ENCODE measurements at regions not wholly inside any gene's neighbourhood (a gene's known extent, or its start where the extent isn't known, plus 50 kb on each side); places are given as distances from the start of the nearest gene placed in this dataset.
A peak's percentile ranks its signal among the peaks of the same experiment; 100 is the strongest.

DNA sequence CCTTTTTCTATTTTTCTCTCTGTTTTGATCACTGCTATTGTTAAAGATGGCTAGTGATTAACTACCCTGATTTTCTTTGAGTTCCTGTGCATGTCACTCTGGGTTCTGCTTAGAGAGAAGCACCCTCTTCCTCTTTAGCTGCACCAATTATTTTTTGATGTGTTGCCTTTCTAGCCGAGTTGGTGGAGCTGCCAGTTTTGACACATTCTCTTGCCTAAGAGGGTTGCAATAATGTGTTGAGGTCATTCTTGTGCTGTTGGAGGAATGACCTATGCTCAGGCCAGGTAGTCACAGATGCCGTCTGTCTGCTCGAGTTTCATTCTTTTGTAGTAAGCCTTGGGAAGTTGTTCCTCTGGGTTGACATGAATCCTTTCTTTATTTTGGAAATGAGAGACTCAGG is 84.6 kb upstream of the DPH6 start:
- in situ Hi-C loops (cut with MboI; ENCODE audit: low sequenced_read_pairs) = no loop called here
- DNase-seq (ENCODE audit: low spot score in 2 of 2) = no peak

DNA sequence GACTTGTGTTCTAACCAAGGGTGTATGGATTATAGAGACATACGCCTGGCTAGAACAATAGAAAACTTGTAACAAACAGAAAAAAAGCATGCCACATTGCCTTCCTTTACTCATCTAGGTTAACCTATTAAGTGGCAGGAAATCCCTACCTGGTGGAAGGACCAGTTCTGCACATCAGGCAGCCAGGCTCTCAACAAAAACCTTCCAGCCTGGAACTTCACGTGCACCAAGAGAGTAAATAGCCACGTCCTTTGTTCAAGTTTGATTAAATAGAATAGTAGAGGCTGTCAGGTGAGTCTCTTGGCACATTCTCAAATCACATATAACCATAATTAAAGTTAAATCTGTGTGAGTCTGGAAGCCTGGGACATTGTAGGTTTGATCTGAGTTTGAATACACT is 85.0 kb upstream of the DPH6 start:
- Histone ChIP-seq H3K4me1 (no peaks in the 10 kb centered on the region), H3K36me3 (replicated peaks) (no peaks in the 10 kb centered on the region), H3K27me3 (ENCODE audit: low read depth) (no peaks in the 10 kb centered on the region), H3K4me3 (no peak overlapping the region), H3K9me3 (no peaks in the 10 kb centered on the region)
- in situ Hi-C loops (cut with MboI; ENCODE audit: low sequenced_read_pairs) = no loop called here
- DNase-seq (ENCODE audit: low spot score in 2 of 2) = no peak

More for the DNA sequence above, 84.6 kb upstream of the DPH6 start:
- Histone ChIP-seq H3K27me3 (ENCODE audit: low read depth) (no peaks in the 10 kb centered on the region), H3K4me1 (no peaks in the 10 kb centered on the region), H3K36me3 (replicated peaks) (no peaks in the 10 kb centered on the region), H3K4me3 (no peak overlapping the region), H3K9me3 (no peaks in the 10 kb centered on the region)

DNA sequence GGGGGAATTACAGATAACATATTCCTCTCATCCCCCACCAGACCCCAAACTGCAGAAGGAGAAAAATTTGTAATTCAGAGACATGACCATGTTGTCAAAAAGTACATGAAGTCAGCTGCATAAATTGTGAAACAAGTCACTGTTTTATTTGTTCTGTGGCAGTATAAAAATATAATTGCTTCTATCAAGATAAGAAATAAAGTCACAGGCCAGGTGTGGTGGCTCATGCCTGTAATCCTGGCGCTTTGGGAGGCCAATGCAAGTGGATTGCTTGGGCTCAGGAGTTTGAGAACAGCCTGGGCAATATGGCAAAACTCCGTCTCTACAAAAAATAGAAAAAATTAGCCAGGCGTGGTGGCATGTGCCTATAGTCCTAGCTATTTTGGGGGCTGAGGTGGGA is 87.7 kb upstream of the DPH6 start:
- no peak overlapping the region for H3K4me3 ChIP-seq
- H3K36me3 ChIP-seq (replicated peaks) = no peaks in the 10 kb centered on the region
- no peaks in the 10 kb centered on the region for H3K27me3 ChIP-seq (ENCODE audit: low read depth)
- no peaks in the 10 kb centered on the region for H3K9me3 ChIP-seq
- DNase-seq (ENCODE audit: low spot score in 2 of 2) = no peak
- no peaks in the 10 kb centered on the region for H3K4me1 ChIP-seq
- in situ Hi-C loops (cut with MboI; ENCODE audit: low sequenced_read_pairs) = no loop called here

DNA sequence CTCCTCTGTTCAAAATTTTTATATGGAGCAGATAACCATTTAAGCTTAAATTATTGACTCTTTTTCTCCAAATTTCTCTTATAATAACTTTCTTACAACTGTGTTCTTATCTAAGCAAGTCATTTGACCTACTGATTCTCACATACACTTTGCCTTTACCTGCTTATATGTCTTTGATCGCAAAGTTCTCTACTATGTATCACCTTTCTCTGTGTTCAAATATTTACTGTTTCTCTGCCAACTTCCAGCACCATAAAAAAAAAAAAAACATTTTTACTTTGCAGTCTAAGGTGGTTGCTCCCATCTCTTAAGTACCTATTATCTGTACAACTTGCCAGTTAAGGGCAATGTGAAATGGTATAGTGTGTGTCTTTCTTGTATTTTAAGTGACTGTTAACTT is 100.8 kb upstream of the DPH6 start:
- DNase-seq (ENCODE audit: low spot score in 2 of 2) = no peak

DNA sequence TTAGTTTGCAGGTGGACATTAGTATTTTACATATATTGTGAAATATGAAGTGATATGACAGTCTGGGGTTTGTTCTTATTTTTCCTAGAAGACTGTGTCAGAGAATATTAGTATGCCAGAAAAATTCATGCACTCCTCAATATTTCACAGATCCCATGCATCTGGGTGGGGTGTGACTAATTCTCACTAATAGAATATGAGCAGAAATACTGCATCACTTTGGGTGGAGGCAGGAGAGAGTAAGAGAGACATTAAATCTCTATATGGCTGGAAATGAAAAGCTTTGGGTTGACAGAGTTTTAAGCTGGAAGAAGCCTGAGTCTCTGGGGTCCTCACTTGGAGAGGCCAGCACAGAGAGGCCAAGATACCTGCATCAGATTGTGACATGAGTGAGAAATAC is 101.3 kb upstream of the DPH6 start:
- Histone ChIP-seq H3K36me3 (replicated peaks) (no peaks in the 10 kb centered on the region), H3K9me3 (no peaks in the 10 kb centered on the region), H3K4me1 (no peaks in the 10 kb centered on the region), H3K27me3 (ENCODE audit: low read depth) (no peaks in the 10 kb centered on the region), H3K4me3 (no peak overlapping the region)
- DNase-seq (ENCODE audit: low spot score in 2 of 2) = no peak
- in situ Hi-C loops (cut with MboI; ENCODE audit: low sequenced_read_pairs) = no loop called here

More for the DNA sequence above, 100.8 kb upstream of the DPH6 start:
- H3K4me3 ChIP-seq = no peak overlapping the region
- no peaks in the 10 kb centered on the region for H3K4me1 ChIP-seq
- in situ Hi-C loops (cut with MboI; ENCODE audit: low sequenced_read_pairs) = no loop called here
- no peaks in the 10 kb centered on the region for H3K27me3 ChIP-seq (ENCODE audit: low read depth)
- H3K9me3 ChIP-seq = no peaks in the 10 kb centered on the region
- H3K36me3 ChIP-seq (replicated peaks) = no peaks in the 10 kb centered on the region

DNA sequence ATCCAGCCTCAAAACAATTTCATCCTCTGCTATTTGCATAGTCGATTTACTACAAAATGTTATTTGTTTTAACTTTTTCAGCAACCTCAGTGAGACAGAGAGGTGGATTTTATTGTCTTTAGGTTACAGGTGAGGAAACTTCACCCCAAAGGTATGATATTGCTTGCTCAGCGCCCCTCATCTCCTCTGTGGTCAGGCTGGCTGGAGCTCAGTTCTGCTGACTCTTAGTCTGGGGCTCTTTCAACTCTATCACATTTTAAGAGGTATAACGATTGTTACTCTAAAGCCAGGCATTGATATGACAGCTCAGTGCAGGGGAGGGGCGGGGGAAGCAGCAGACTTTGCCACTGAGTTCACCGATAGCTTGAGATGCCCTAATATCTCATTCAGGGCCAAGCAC is 103.0 kb upstream of the DPH6 start:
- Histone ChIP-seq H3K4me1 (no peaks in the 10 kb centered on the region), H3K4me3 (no peak overlapping the region), H3K9me3 (no peaks in the 10 kb centered on the region), H3K36me3 (replicated peaks) (no peaks in the 10 kb centered on the region), H3K27me3 (ENCODE audit: low read depth) (no peaks in the 10 kb centered on the region)
- in situ Hi-C loops (cut with MboI; ENCODE audit: low sequenced_read_pairs) = no loop called here
- DNase-seq (ENCODE audit: low spot score in 2 of 2) = no peak

DNA sequence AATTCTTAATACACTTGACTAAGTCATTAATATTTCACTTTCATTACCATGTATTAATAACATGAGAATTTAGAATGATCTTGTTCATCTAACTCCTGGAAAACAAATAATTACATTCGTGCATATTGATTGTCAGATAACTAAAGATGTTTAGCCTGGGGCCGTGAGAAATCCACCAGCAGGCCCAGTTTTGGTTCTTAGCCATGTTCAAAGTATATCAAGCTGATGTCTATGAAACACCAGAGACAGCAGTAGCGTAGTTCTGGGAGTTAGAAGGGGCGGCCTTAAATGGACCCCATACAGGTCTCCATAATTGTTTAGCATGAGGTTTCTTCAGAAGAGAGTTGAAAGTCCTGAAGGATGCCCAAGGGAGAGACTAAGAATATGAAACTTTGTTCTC is 103.6 kb upstream of the DPH6 start:
- DNase-seq (ENCODE audit: low spot score in 2 of 2) = no peak
- H3K4me3 ChIP-seq = no peak overlapping the region
- H3K4me1 ChIP-seq = no peaks in the 10 kb centered on the region
- no peaks in the 10 kb centered on the region for H3K27me3 ChIP-seq (ENCODE audit: low read depth)
- no peaks in the 10 kb centered on the region for H3K36me3 ChIP-seq (replicated peaks)
- H3K9me3 ChIP-seq = no peaks in the 10 kb centered on the region
- in situ Hi-C loops (cut with MboI; ENCODE audit: low sequenced_read_pairs) = no loop called here

DNA sequence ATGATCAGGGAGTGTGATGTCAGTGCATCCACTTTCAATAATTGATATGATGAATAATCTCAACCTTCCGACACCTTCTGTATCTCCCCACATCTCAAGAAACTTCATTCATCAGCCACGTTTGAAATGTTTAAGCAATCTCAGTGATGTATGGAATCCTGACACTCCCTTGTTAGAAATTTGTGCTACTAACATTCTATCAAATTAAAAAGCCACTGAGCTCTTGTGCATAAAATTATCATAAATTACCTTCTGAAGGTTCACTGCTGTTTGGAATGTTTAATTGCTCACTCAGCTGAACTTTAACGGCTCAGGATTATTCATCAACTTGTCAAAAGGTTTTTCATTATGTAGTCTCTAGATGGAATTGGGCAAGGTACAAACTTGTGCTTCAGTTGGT is 108.4 kb upstream of the DPH6 start:
- Histone ChIP-seq H3K36me3 (replicated peaks) (no peaks in the 10 kb centered on the region), H3K4me3 (no peak overlapping the region), H3K27me3 (ENCODE audit: low read depth) (no peaks in the 10 kb centered on the region), H3K9me3 (no peaks in the 10 kb centered on the region), H3K4me1 (no peaks in the 10 kb centered on the region)
- in situ Hi-C loops (cut with MboI; ENCODE audit: low sequenced_read_pairs) = no loop called here
- DNase-seq (ENCODE audit: low spot score in 2 of 2) = no peak

DNA sequence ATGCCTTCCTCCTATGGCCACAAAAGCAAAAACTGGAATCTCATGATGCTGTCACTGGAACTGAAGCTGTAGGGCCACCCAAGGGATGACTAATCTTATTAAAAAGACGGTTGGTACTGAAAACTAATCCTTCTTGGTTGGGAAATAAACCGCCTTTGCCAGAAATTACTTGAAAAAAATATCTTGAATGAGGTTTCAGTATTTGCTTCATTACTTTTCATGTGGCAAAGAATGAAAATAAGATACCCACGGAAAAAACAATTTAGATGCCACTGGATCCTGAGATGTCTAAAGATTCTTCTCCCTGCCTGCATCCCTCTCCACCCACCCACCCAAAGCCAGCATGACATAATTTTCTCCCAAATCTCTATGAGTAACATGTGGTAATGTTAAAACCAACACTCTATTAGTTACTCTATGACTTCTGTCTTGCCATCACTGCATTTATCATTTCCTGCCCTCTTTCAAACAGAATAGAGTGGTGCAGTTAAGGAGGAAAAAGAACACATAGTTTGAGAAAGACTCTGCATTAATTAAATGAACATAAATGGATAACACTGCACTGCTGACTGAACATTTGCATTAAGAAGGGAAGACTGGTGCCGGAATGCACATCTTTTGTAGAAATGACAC is 111.8 kb upstream of the DPH6 start:
- H3K4me1 ChIP-seq = no peaks in the 10 kb centered on the region
- H3K4me3 ChIP-seq = no peak overlapping the region
- H3K27me3 ChIP-seq (ENCODE audit: low read depth) = no peaks in the 10 kb centered on the region
- no peaks in the 10 kb centered on the region for H3K36me3 ChIP-seq (replicated peaks)
- no peak for DNase-seq (ENCODE audit: low spot score in 2 of 2)
- in situ Hi-C loops (cut with MboI; ENCODE audit: low sequenced_read_pairs) = no loop called here
- no peaks in the 10 kb centered on the region for H3K9me3 ChIP-seq

DNA sequence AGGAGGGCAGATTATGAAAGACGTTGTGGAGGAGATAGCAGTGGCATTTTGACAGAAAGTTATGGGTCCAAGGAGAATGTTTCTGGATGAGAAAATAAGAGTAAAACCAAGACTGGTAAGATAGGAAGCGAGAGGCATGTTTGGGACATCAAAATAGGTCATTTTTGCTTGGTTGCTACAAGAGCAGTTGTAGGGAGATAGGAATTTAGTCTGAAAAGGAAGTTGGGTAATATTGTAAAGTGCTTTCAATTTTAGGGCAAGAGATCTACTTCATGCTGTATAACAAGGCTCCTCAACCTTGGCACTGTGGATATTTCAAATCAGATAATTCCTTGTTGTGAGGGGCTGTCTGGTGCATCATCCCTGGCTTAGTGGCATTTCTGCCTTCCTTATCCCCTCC is 118.0 kb upstream of the DPH6 start:
- Histone ChIP-seq H3K36me3 (replicated peaks) (no peaks in the 10 kb centered on the region), H3K4me3 (no peak overlapping the region), H3K4me1 (peaks cover 8% of the 10 kb centered on the region), H3K9me3 (no peaks in the 10 kb centered on the region), H3K27me3 (ENCODE audit: low read depth) (no peaks in the 10 kb centered on the region)
- no peak for DNase-seq (ENCODE audit: low spot score in 2 of 2)
- in situ Hi-C loops (cut with MboI; ENCODE audit: low sequenced_read_pairs) = no loop called here

DNA sequence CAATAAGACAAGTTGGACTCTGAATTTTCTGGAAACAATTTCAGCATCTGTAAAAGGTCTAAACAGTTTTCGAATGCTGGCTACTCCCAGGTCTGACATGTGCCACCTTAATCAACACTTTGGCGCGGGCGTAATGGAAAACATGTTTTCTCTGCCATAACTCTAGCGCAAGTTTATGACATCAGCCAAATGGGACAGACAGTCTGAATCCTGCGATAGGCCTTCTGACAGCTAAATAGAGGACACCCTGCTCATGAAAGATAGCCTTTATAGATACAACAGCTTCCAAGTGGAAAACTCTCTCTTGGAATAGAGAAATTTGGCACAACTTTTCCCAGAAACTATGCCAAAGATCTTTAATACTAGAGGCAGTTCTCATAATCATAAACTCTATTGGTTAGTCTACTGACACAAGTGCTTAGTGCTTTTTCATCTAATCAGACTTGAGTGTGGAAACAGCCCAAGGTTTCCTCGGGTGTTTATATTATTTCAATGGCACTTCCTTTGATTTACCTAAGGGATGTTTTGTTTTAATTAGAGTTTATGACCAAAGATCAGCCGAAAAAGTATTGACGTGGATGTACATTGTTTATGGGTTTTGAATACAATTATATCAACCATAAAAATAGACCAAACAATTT is 120.1 kb upstream of the DPH6 start:
- in situ Hi-C loops (cut with MboI; ENCODE audit: low sequenced_read_pairs) = no loop called here
- no peak for DNase-seq (ENCODE audit: low spot score in 2 of 2)
- Histone ChIP-seq H3K27me3 (ENCODE audit: low read depth) (no peaks in the 10 kb centered on the region), H3K4me3 (no peak overlapping the region), H3K4me1 (peaks cover 12% of the 10 kb centered on the region), H3K36me3 (replicated peaks) (no peaks in the 10 kb centered on the region), H3K9me3 (no peaks in the 10 kb centered on the region)

DNA sequence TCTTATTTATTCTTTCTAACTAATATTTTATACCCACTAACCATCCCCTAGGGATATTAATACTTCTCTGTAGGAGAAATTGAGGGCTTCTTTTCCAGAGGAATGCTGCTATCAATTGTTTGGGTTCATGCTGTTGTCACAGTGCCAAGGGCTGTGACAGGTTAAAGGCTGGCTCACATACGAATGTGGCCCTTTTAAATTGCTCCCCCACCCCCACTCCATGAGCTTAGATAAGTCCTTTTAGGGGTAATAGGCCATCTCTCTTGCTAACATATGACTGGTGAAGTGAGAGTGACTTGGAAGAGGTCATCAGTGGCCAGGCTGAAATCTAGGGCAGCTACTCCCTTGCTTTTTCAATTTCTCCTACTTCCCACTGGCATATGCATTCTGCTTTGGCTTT is 121.9 kb upstream of the DPH6 start:
- H3K27me3 ChIP-seq (ENCODE audit: low read depth) = no peaks in the 10 kb centered on the region
- H3K4me3 ChIP-seq = no peak overlapping the region
- no peaks in the 10 kb centered on the region for H3K36me3 ChIP-seq (replicated peaks)
- in situ Hi-C loops (cut with MboI; ENCODE audit: low sequenced_read_pairs) = no loop called here
- H3K9me3 ChIP-seq = no peaks in the 10 kb centered on the region
- DNase-seq (ENCODE audit: low spot score in 2 of 2) = no peak
- peaks cover 12% of the 10 kb centered on the region for H3K4me1 ChIP-seq

DNA sequence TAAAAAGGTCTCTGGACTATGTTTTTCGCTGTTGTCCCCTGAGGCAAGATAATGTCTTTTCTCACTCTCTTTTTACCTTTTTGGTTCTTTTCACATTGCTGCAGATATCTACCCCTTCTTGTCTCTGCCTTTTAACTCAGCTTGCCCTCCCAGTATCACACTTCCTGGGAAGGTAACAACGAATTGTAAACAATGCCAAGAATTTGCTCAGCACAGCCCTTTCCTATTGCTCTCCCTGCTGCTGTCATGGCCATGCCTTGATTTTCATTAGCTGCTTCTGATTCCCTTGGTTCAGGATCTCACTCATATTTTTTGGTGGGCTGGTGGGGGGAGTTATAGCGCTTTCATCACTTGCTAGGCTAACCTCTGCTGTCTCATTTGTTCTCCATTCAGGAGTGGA is 123.1 kb upstream of the DPH6 start:
- no peaks in the 10 kb centered on the region for H3K36me3 ChIP-seq (replicated peaks)
- no peaks in the 10 kb centered on the region for H3K9me3 ChIP-seq
- H3K27me3 ChIP-seq (ENCODE audit: low read depth) = no peaks in the 10 kb centered on the region
- no peak overlapping the region for H3K4me3 ChIP-seq
- in situ Hi-C loops (cut with MboI; ENCODE audit: low sequenced_read_pairs) = no loop called here
- DNase-seq (ENCODE audit: low spot score in 2 of 2) = peak; percentile 21 to 66
- peaks cover 12% of the 10 kb centered on the region for H3K4me1 ChIP-seq

DNA sequence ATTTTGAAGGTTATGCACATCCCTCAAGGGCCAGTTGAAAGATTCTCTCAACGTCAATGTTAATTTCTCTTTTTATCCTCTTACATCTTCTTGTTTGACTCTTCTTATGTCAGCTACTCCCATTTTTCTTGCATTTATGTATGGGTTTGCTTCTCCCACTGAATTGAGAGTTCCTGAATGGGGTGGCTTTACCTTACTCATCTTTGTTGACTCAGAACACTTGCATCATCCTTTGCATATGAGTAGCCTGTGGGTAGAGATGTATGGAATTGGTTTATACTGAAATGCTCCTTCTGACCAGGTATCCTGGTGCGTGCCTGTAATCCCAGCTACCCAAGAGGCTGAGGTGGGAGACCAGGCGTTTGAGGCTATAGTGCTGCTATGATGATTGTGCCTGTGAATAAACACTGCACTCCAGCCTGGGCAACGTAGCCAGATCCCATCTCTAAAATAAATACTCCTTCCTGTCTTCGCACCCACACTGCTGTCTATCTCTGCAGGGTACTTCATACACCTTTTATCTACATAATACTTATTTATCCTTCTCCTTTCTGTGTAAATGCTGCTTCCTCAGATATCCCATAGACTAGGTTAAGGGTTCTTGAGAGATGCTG is 123.6 kb upstream of the DPH6 start:
- H3K4me1 ChIP-seq = peaks cover 12% of the 10 kb centered on the region
- H3K27me3 ChIP-seq (ENCODE audit: low read depth) = no peaks in the 10 kb centered on the region
- in situ Hi-C loops (cut with MboI; ENCODE audit: low sequenced_read_pairs) = no loop called here
- H3K9me3 ChIP-seq = no peaks in the 10 kb centered on the region
- no peaks in the 10 kb centered on the region for H3K36me3 ChIP-seq (replicated peaks)
- no peak for DNase-seq (ENCODE audit: low spot score in 2 of 2)
- no peak overlapping the region for H3K4me3 ChIP-seq

Data from HAP-1 (cell line).